MM.1S (cell line): ENCODE measurements at regions not wholly inside any gene's neighbourhood (a gene's known extent, or its start where the extent isn't known, plus 50 kb on each side); places are given as distances from the start of the nearest gene placed in this dataset.

Experiments
- DNase-seq: peaks from one replicate; pipeline ENCODE4 v3.0.0-alpha.2; 2015
- H2AFZ ChIP-seq: fragments of 300-600 bp; sonication (generic); 2 replicates; pipeline ENCODE4 v1.6.0; 2016; ENCODE audit warnings: antibody characterized with exemption, low read length
- H3F3A ChIP-seq: fragments of 300-600 bp; sonication (generic); 2 replicates; pipeline ENCODE4 v1.6.1; 2016; ENCODE audit warnings: mild to moderate bottlenecking, antibody characterized with exemption, low read length, moderate library complexity, mixed read lengths; ENCODE audit not compliant: insufficient read depth
- H3K27ac ChIP-seq: fragments of 300-600 bp; sonication (generic); 2 replicates; pipeline ENCODE4 v1.5.1; 2016; ENCODE audit warnings: mild to moderate bottlenecking, low read length
- H3K27me3 ChIP-seq: fragments of 300-600 bp; sonication (generic); replicated peaks from 2 replicates; pipeline ENCODE4 v1.6.0; 2016; ENCODE audit warnings: low read length; ENCODE audit not compliant: insufficient read depth
- H3K36me3 ChIP-seq: fragments of 300-600 bp; sonication (generic); replicated peaks from 2 replicates; pipeline ENCODE4 v1.6.1; 2016; ENCODE audit warnings: mild to moderate bottlenecking, low read length, mixed read lengths; ENCODE audit not compliant: insufficient read depth
- H3K4me1 ChIP-seq: fragments of 300-600 bp; sonication (generic); 2 replicates; pipeline ENCODE4 v1.6.1; 2016; ENCODE audit warnings: low read length, mixed read lengths
- H3K4me2 ChIP-seq: fragments of 300-600 bp; sonication (generic); 2 replicates; pipeline ENCODE4 v1.6.0; 2016; ENCODE audit warnings: low read depth, low read length
- H3K4me3 ChIP-seq: fragments of 300-600 bp; sonication (generic); 2 replicates; pipeline ENCODE4 v1.5.1; 2016; ENCODE audit warnings: low read length, mixed read lengths
- H3K79me2 ChIP-seq: fragments of 300-600 bp; sonication (generic); 2 replicates; pipeline ENCODE4 v1.6.1; 2016; ENCODE audit warnings: mixed run types, low read length, mixed read lengths
- H3K9ac ChIP-seq: fragments of 300-600 bp; sonication (generic); 2 replicates; pipeline ENCODE4 v1.6.1; 2016; ENCODE audit warnings: low read length, mixed read lengths
- H3K9me2 ChIP-seq: fragments of 300-600 bp; sonication (generic); replicated peaks from 2 replicates; pipeline ENCODE4 v1.6.1; 2016; ENCODE audit warnings: mild to moderate bottlenecking, low read length, mixed read lengths; ENCODE audit not compliant: insufficient read depth
- H3K9me3 ChIP-seq: fragments of 300-600 bp; sonication (generic); replicated peaks from 2 replicates; pipeline ENCODE4 v1.6.1; 2016; ENCODE audit warnings: mild to moderate bottlenecking, low read length, mixed read lengths; ENCODE audit not compliant: insufficient read depth
- H4K20me1 ChIP-seq: fragments of 300-600 bp; sonication (generic); 2 replicates; pipeline ENCODE4 v1.6.1; 2016; ENCODE audit warnings: mild to moderate bottlenecking, low read length, moderate library complexity, mixed read lengths; ENCODE audit not compliant: insufficient read depth
- EZH2 ChIP-seq: fragments of 300-600 bp; sonication (generic); optimal IDR thresholded peaks from 2 replicates; pipeline ENCODE3; 2017; ENCODE audit warnings: low read depth, mild to moderate bottlenecking, antibody characterized with exemption, low read length, mixed read lengths
- EZH2phosphoT487 ChIP-seq: fragments of 300-600 bp; sonication (generic); IDR thresholded peaks from 2 replicates; pipeline ENCODE4 v1.6.1; 2018; ENCODE audit warnings: antibody characterized with exemption, low read length
- TF ChIP-seq, protein P1 (sequence below): fragments of 300-600 bp; sonication (generic); IDR thresholded peaks from 2 replicates; pipeline ENCODE4 v1.5.1; 2016; ENCODE audit warnings: antibody characterized with exemption, low read length, mixed read lengths

- H3K27ac ChIP-seq = no peak overlapping the region
- no peaks in the 10 kb centered on the region for H3K79me2 ChIP-seq
- H3K9me2 ChIP-seq = no peaks in the 10 kb centered on the region
- no peak overlapping the region for H3K9ac ChIP-seq
- DNase-seq = no peak
- no peaks in the 10 kb centered on the region for H3K36me3 ChIP-seq
- no peak overlapping the region for H3K4me2 ChIP-seq
- H2AFZ ChIP-seq = no peak overlapping the region
- H4K20me1 ChIP-seq = no peaks in the 10 kb centered on the region
- no peaks in the 10 kb centered on the region for H3K9me3 ChIP-seq
- H3F3A ChIP-seq = no peaks in the 10 kb centered on the region; the same call in 1 of the 2 replicates
- no peaks in the 10 kb centered on the region for H3K4me1 ChIP-seq
- no peak overlapping the region for H3K4me3 ChIP-seq
- TF ChIP-seq, protein P1, sequence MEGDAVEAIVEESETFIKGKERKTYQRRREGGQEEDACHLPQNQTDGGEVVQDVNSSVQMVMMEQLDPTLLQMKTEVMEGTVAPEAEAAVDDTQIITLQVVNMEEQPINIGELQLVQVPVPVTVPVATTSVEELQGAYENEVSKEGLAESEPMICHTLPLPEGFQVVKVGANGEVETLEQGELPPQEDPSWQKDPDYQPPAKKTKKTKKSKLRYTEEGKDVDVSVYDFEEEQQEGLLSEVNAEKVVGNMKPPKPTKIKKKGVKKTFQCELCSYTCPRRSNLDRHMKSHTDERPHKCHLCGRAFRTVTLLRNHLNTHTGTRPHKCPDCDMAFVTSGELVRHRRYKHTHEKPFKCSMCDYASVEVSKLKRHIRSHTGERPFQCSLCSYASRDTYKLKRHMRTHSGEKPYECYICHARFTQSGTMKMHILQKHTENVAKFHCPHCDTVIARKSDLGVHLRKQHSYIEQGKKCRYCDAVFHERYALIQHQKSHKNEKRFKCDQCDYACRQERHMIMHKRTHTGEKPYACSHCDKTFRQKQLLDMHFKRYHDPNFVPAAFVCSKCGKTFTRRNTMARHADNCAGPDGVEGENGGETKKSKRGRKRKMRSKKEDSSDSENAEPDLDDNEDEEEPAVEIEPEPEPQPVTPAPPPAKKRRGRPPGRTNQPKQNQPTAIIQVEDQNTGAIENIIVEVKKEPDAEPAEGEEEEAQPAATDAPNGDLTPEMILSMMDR = no peak
- TF ChIP-seq EZH2phosphoT487 (no peak), EZH2 (no peak)
- H3K27me3 ChIP-seq = peaks cover 46% of the 10 kb centered on the region
Measured at GRCh38 chr16:85475691-85476300, 137.3 kb upstream of the GSE1 start.

- Histone ChIP-seq H3K9me3 (no peaks in the 10 kb centered on the region), H3K79me2 (no peaks in the 10 kb centered on the region), H3K4me2 (no peak overlapping the region), H2AFZ (no peak overlapping the region), H3K36me3 (no peaks in the 10 kb centered on the region), H3K4me1 (0 out of 2 replicates have a peak, but pooled peaks cover 4% of the 10 kb centered on the region), H4K20me1 (no peaks in the 10 kb centered on the region), H3K9ac (no peak overlapping the region), H3K27ac (no peak overlapping the region), H3K4me3 (no peak overlapping the region), H3K27me3 (peaks cover 41% of the 10 kb centered on the region), H3F3A (peaks cover 5% of the 10 kb centered on the region; the same call in 1 of the 2 replicates), H3K9me2 (no peaks in the 10 kb centered on the region)
- no peak for TF ChIP-seq EZH2
- TF ChIP-seq, protein P1 = no peak
- no peak for TF ChIP-seq EZH2phosphoT487
- DNase-seq = no peak
Measured at GRCh38 chr16:85476389-85476788, 136.7 kb upstream of the GSE1 start.

- Histone ChIP-seq H3K4me2 (no peak overlapping the region), H3K4me1 (0 out of 2 replicates have a peak, but pooled peaks cover 4% of the 10 kb centered on the region), H3K9me3 (no peaks in the 10 kb centered on the region), H3K27me3 (peaks cover 26% of the 10 kb centered on the region), H3K36me3 (no peaks in the 10 kb centered on the region), H3K4me3 (no peak overlapping the region), H2AFZ (no peak overlapping the region), H3K79me2 (no peaks in the 10 kb centered on the region), H3K9ac (no peak overlapping the region), H3K9me2 (no peaks in the 10 kb centered on the region), H3F3A (peaks cover 5% of the 10 kb centered on the region; the same call in 1 of the 2 replicates), H3K27ac (no peak overlapping the region), H4K20me1 (no peaks in the 10 kb centered on the region)
- no peak for DNase-seq
- TF ChIP-seq, protein P1 = no peak
- TF ChIP-seq EZH2phosphoT487 = no peak
- TF ChIP-seq EZH2 = no peak
Measured at GRCh38 chr16:85477801-85478363, 135.2 kb upstream of the GSE1 start.
